ENCODE measurements at regions not wholly inside any gene's neighbourhood (a gene's known extent, or its start where the extent isn't known, plus 50 kb on each side); places are given as distances from the start of the nearest gene placed in this dataset.

- TF ChIP-seq SPI1 (IDR thresholded peaks at IDR 0.05; ENCODE audit: borderline replicate concordance, low read depth) (no peak), GABPA (IDR thresholded peaks at IDR 0.05; ENCODE audit: low read depth) (no peak), POLR2AphosphoS5 (IDR thresholded peaks at IDR 0.05; ENCODE audit: low read depth) (no peak)
- TF ChIP-seq, protein P1, sequence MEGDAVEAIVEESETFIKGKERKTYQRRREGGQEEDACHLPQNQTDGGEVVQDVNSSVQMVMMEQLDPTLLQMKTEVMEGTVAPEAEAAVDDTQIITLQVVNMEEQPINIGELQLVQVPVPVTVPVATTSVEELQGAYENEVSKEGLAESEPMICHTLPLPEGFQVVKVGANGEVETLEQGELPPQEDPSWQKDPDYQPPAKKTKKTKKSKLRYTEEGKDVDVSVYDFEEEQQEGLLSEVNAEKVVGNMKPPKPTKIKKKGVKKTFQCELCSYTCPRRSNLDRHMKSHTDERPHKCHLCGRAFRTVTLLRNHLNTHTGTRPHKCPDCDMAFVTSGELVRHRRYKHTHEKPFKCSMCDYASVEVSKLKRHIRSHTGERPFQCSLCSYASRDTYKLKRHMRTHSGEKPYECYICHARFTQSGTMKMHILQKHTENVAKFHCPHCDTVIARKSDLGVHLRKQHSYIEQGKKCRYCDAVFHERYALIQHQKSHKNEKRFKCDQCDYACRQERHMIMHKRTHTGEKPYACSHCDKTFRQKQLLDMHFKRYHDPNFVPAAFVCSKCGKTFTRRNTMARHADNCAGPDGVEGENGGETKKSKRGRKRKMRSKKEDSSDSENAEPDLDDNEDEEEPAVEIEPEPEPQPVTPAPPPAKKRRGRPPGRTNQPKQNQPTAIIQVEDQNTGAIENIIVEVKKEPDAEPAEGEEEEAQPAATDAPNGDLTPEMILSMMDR (IDR thresholded peaks at IDR 0.05; ENCODE audit: insufficient read depth, low read length) = no peak
- TF ChIP-seq, protein P2, sequence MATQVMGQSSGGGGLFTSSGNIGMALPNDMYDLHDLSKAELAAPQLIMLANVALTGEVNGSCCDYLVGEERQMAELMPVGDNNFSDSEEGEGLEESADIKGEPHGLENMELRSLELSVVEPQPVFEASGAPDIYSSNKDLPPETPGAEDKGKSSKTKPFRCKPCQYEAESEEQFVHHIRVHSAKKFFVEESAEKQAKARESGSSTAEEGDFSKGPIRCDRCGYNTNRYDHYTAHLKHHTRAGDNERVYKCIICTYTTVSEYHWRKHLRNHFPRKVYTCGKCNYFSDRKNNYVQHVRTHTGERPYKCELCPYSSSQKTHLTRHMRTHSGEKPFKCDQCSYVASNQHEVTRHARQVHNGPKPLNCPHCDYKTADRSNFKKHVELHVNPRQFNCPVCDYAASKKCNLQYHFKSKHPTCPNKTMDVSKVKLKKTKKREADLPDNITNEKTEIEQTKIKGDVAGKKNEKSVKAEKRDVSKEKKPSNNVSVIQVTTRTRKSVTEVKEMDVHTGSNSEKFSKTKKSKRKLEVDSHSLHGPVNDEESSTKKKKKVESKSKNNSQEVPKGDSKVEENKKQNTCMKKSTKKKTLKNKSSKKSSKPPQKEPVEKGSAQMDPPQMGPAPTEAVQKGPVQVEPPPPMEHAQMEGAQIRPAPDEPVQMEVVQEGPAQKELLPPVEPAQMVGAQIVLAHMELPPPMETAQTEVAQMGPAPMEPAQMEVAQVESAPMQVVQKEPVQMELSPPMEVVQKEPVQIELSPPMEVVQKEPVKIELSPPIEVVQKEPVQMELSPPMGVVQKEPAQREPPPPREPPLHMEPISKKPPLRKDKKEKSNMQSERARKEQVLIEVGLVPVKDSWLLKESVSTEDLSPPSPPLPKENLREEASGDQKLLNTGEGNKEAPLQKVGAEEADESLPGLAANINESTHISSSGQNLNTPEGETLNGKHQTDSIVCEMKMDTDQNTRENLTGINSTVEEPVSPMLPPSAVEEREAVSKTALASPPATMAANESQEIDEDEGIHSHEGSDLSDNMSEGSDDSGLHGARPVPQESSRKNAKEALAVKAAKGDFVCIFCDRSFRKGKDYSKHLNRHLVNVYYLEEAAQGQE (IDR thresholded peaks at IDR 0.05; ENCODE audit: insufficient replicate concordance, low read depth) = no peak
- H3K4me3 ChIP-seq (replicated peaks; ENCODE audit: insufficient read depth, low read length) = no peak overlapping the region
- no peak overlapping the region for H3K27ac ChIP-seq (replicated peaks)
- no peaks in the 10 kb centered on the region for H3K27me3 ChIP-seq (ENCODE audit: insufficient read depth, poor library complexity, severe bottlenecking)
- DNase-seq (ENCODE audit: low read depth in 1 of 2, low spot score in 1 of 2) = no peak
Observed at GRCh38 chr1:193794239-193794638, 607.8 kb upstream of the B3GALT2 start.

GRCh38 chr1:193791746-193792145, 605.3 kb upstream of the B3GALT2 start:
- no peak for TF ChIP-seq SPI1 (IDR thresholded peaks at IDR 0.05; ENCODE audit: borderline replicate concordance, low read depth)
- no peak for TF ChIP-seq GABPA (IDR thresholded peaks at IDR 0.05; ENCODE audit: low read depth)
- TF ChIP-seq, protein P1 (IDR thresholded peaks at IDR 0.05; ENCODE audit: insufficient read depth, low read length) = no peak
- TF ChIP-seq, protein P2 (IDR thresholded peaks at IDR 0.05; ENCODE audit: insufficient replicate concordance, low read depth) = no peak
- TF ChIP-seq POLR2AphosphoS5 (IDR thresholded peaks at IDR 0.05; ENCODE audit: low read depth) = no peak
- DNase-seq (ENCODE audit: low read depth in 1 of 2, low spot score in 1 of 2) = no peak
- no peaks in the 10 kb centered on the region for H3K27me3 ChIP-seq (ENCODE audit: insufficient read depth, poor library complexity, severe bottlenecking)
- no peak overlapping the region for H3K4me3 ChIP-seq (replicated peaks; ENCODE audit: insufficient read depth, low read length)
- no peak overlapping the region for H3K27ac ChIP-seq (replicated peaks)

DNA sequence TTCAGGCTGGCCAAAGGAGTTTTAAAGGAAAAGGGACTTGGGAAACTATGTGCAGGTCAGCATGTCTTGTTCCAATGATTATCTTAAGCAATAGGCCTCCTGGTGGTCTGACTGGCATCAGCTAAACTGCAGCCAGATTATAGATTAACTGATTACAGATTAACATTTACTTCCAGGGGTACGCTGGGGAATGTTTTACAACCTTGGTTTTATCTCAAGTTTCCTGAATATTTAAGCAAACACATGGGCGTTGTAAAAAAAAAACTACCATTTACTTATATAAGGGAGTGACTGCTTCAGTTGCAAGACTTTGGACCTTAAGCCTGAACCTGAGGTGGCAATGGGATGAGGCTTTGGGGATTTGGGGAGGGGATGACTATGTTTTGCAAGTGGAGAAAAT, 600.6 kb upstream of the B3GALT2 start:
- Histone ChIP-seq H3K27me3 (ENCODE audit: insufficient read depth, poor library complexity, severe bottlenecking) (no peaks in the 10 kb centered on the region), H3K27ac (replicated peaks) (no peak overlapping the region), H3K4me3 (replicated peaks; ENCODE audit: insufficient read depth, low read length) (no peak overlapping the region)
- DNase-seq (ENCODE audit: low read depth in 1 of 2, low spot score in 1 of 2) = no peak
- no peak for TF ChIP-seq SPI1 (IDR thresholded peaks at IDR 0.05; ENCODE audit: borderline replicate concordance, low read depth)
- TF ChIP-seq, protein P1 (IDR thresholded peaks at IDR 0.05; ENCODE audit: insufficient read depth, low read length) = no peak
- TF ChIP-seq, protein P2 (IDR thresholded peaks at IDR 0.05; ENCODE audit: insufficient replicate concordance, low read depth) = no peak
- no peak for TF ChIP-seq GABPA (IDR thresholded peaks at IDR 0.05; ENCODE audit: low read depth)
- no peak for TF ChIP-seq POLR2AphosphoS5 (IDR thresholded peaks at IDR 0.05; ENCODE audit: low read depth)

Data from HL-60 (cell line).